ENCODE measurements at regions not wholly inside any gene's neighbourhood (a gene's known extent, or its start where the extent isn't known, plus 50 kb on each side); places are given as distances from the start of the nearest gene placed in this dataset.

DNA sequence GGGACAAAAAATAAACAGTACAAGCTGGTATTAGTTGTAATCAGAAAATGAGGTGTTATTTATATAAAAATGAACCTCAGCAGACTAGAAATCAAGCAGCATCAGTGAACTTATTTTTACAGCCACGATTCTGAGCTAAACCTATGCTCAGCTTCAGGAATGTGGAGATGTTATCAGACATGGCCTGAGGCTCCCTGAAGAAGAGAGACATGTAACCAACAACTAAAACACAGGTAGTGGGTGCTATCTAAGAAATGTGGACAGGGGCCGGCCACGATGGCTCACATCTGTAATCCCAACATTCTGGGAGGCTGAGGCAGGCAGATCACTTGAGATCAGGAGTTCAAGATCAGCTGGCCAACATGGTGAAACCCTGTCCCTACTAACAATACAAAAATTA is 534.3 kb downstream of the VRK1 start:
- no peak for FAIRE-seq

More for the DNA sequence above, 534.3 kb downstream of the VRK1 start:
- TF ChIP-seq JUN (IDR thresholded peaks at IDR 0.05; ENCODE audit: borderline replicate concordance, insufficient read depth, insufficient read length, low read depth) (no peak), FOS (IDR thresholded peaks at IDR 0.05; ENCODE audit: borderline replicate concordance, insufficient read depth, low read length) (no peak), GATA2 (IDR thresholded peaks at IDR 0.05; ENCODE audit: insufficient read depth, insufficient read length, low read depth, low read length) (no peak), POLR2A (IDR thresholded peaks at IDR 0.05; ENCODE audit: low read depth, low read length) (no peak), POLR2AphosphoS5 (IDR thresholded peaks at IDR 0.05; ENCODE audit: insufficient read depth, low read depth, low read length) (no peak), EZH2 (IDR thresholded peaks at IDR 0.05; ENCODE audit: borderline replicate concordance, low read depth, low read length, severe bottlenecking) (no peak), MYC (IDR thresholded peaks at IDR 0.05; ENCODE audit: low read depth, low read length) (no peak)
- TF ChIP-seq, protein P1, sequence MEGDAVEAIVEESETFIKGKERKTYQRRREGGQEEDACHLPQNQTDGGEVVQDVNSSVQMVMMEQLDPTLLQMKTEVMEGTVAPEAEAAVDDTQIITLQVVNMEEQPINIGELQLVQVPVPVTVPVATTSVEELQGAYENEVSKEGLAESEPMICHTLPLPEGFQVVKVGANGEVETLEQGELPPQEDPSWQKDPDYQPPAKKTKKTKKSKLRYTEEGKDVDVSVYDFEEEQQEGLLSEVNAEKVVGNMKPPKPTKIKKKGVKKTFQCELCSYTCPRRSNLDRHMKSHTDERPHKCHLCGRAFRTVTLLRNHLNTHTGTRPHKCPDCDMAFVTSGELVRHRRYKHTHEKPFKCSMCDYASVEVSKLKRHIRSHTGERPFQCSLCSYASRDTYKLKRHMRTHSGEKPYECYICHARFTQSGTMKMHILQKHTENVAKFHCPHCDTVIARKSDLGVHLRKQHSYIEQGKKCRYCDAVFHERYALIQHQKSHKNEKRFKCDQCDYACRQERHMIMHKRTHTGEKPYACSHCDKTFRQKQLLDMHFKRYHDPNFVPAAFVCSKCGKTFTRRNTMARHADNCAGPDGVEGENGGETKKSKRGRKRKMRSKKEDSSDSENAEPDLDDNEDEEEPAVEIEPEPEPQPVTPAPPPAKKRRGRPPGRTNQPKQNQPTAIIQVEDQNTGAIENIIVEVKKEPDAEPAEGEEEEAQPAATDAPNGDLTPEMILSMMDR (IDR thresholded peaks at IDR 0.05; ENCODE audit: extremely low read depth in 1 of 2, insufficient read depth in 1 of 2, low read depth in 1 of 2, low read length in 2 of 2) = no peak
- TF ChIP-seq, protein P2, sequence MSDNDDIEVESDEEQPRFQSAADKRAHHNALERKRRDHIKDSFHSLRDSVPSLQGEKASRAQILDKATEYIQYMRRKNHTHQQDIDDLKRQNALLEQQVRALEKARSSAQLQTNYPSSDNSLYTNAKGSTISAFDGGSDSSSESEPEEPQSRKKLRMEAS (IDR thresholded peaks at IDR 0.05; ENCODE audit: insufficient read depth, insufficient read length) = no peak
- Histone ChIP-seq H3K36me3 (ENCODE audit: control insufficient read depth in 2 of 2, extremely low read depth in 1 of 2, insufficient read depth in 2 of 2, low read length in 2 of 2) (no peaks in the 10 kb centered on the region), H3K4me3 (replicated peaks in 1 of 3; ENCODE audit: insufficient read depth in 1 of 3, low read depth in 1 of 3, low read length in 3 of 3) (no peak overlapping the region), H3K4me2 (ENCODE audit: insufficient read depth, low read length) (no peak overlapping the region), H4K20me1 (replicated peaks; ENCODE audit: control insufficient read depth, extremely low read depth, insufficient read depth, low read length) (no peaks in the 10 kb centered on the region), H2AFZ (ENCODE audit: low read depth, low read length) (no peak overlapping the region), H3K27me3 (ENCODE audit: control insufficient read depth in 2 of 2, insufficient read depth in 2 of 2, low read length in 2 of 2) (no peaks in the 10 kb centered on the region), H3K9me1 (replicated peaks; ENCODE audit: control insufficient read depth, extremely low read depth, insufficient read depth, low read length) (no peaks in the 10 kb centered on the region), H3K79me2 (ENCODE audit: control insufficient read depth, insufficient read depth, low read length) (no peaks in the 10 kb centered on the region), H3K9me3 (replicated peaks; ENCODE audit: control insufficient read depth, insufficient read depth, low read length) (peaks cover 5% of the 10 kb centered on the region), H3K9ac (replicated peaks; ENCODE audit: extremely low read depth, insufficient read depth, low read length) (no peak overlapping the region), H3K27ac (ENCODE audit: insufficient read depth, low read depth, low read length) (no peak overlapping the region), H3K4me1 (ENCODE audit: control insufficient read depth, extremely low read depth, insufficient read depth, low read length) (no peaks in the 10 kb centered on the region)
- no peak for DNase-seq (ENCODE audit: low read depth, low spot score)
- no TSS peak for BruUV-seq (replicated peaks)
- CTCF ChIA-PET = no interaction called here
- dilution Hi-C loops (cut with MboI; ENCODE audit: extremely low pct_ligation_motif_present, low sequenced_read_pairs) (no loop called here), intact Hi-C loops (cut with micrococcal nuclease) (no loop called here)
- POLR2A ChIA-PET = no interaction called here
